Esophagus muscularis mucosa (tissue), 4 donors: ENCODE measurements at regions not wholly inside any gene's neighbourhood (a gene's known extent, or its start where the extent isn't known, plus 50 kb on each side); places are given as distances from the start of the nearest gene placed in this dataset.

Experiments used
- DNase-seq: peaks from one replicate; pipeline ENCODE4 v3.0.0-alpha.2; 2017; ENCODE audit errors: extremely low spot score
- H3K27ac ChIP-seq, 4 donors: fragments of 200-600 bp; sonication (generic); replicated peaks in 1 of 4; 1 replicate in 3 of 4; 2 replicates in 1 of 4; pipeline ENCODE4 v1.5.1; 2016 to 2019; ENCODE audit warnings: mild to moderate bottlenecking in 1 of 4
- H3K27me3 ChIP-seq, 4 donors: fragments of 200-600 bp; sonication (generic); one replicate each; pipeline versions ENCODE4 v1.5.1 to v1.6.0; 2016 to 2019
- H3K36me3 ChIP-seq, 4 donors: fragments of 200-600 bp; sonication (generic); one replicate each; pipeline ENCODE4 v1.5.1; 2016 to 2019
- H3K4me1 ChIP-seq, 4 donors: fragments of 200-600 bp; sonication (generic); one replicate each; pipeline ENCODE4 v1.5.1; 2016 to 2019
- H3K4me3 ChIP-seq, 4 donors: fragments of 200-600 bp; sonication (generic); 1 replicate in 2 of 4; 2 replicates in 2 of 4; pipeline ENCODE4 v1.5.1; 2016 to 2019; ENCODE audit warnings: mild to moderate bottlenecking in 4 of 4, moderate library complexity in 1 of 4
- H3K9me3 ChIP-seq, 4 donors: fragments of 200-600 bp; sonication (generic); 1 replicate in 3 of 4; 2 replicates in 1 of 4; pipeline ENCODE4 v1.5.1; 2016 to 2019
- CTCF ChIP-seq, 3 experiments: fragments of 200-600 bp in 2 of 3; fragments of 450-650 bp in 1 of 3; sonication (generic) in 2 of 3; IDR thresholded peaks; one replicate each; pipeline ENCODE4 v1.5.1; 2017 to 2019; ENCODE audit warnings: antibody characterized with exemption in 3 of 3, mild to moderate bottlenecking in 2 of 3, moderate library complexity in 1 of 3
- EP300 ChIP-seq: sonication (generic); formaldehyde crosslinking; IDR thresholded peaks from one replicate; pipeline ENCODE4 v1.6.1; 2017; ENCODE audit warnings: antibody characterized with exemption
- POLR2A ChIP-seq: fragments of 450-650 bp; IDR thresholded peaks from one replicate; pipeline ENCODE4 v1.6.1; 2017; ENCODE audit warnings: antibody characterized with exemption, moderate library complexity, mild to moderate bottlenecking, low read depth
- POLR2AphosphoS5 ChIP-seq, 2 donors: sonication (generic); formaldehyde crosslinking; IDR thresholded peaks; one replicate each; pipeline ENCODE4 v1.6.1; 2017; ENCODE audit warnings: antibody characterized with exemption in 2 of 2
- WGBS: methylation state at CpG from one replicate; pipeline ENCODE4 v1.1.5; 2018; 5-methylcytosine and 5-hydroxymethylcytosine counted together
- intact Hi-C: fragments of 100-400 bp; cut with DNase I; formaldehyde crosslinking; loops from one replicate; pipeline ENCODE4 v1.15.1; 2023

GRCh38 chr1:98368995-98369394 is 292.5 kb upstream of the SNX7 start:
- H3K9me3 ChIP-seq: no peaks in the 10 kb centered on the region
- no peaks in the 10 kb centered on the region for H3K27me3 ChIP-seq
- no peaks in the 10 kb centered on the region for H3K4me1 ChIP-seq
- no peak overlapping the region for H3K27ac ChIP-seq
- no peak for DNase-seq
- H3K4me3 ChIP-seq: no peak overlapping the region
- 67% methylated on average over 3 of the region's 3 CpGs for WGBS
- no peaks in the 10 kb centered on the region for H3K36me3 ChIP-seq
- TF ChIP-seq CTCF (IDR thresholded peaks at IDR 0.05) (no peak), EP300 (no peak), POLR2AphosphoS5 (IDR thresholded peaks at IDR 0.05) (no peak), POLR2A (no peak)
- intact Hi-C loops: no loop called here

GRCh38 chr1:98367426-98367825 is 294.1 kb upstream of the SNX7 start:
- H3K4me1 ChIP-seq: no peaks in the 10 kb centered on the region
- H3K36me3 ChIP-seq: no peaks in the 10 kb centered on the region
- H3K4me3 ChIP-seq: no peak overlapping the region
- TF ChIP-seq CTCF (IDR thresholded peaks at IDR 0.05) (no peak), POLR2A (no peak), POLR2AphosphoS5 (IDR thresholded peaks at IDR 0.05) (no peak), EP300 (no peak)
- no peaks in the 10 kb centered on the region for H3K27me3 ChIP-seq
- DNase-seq: no peak
- H3K9me3 ChIP-seq: no peaks in the 10 kb centered on the region
- H3K27ac ChIP-seq: no peak overlapping the region
- intact Hi-C loops: no loop called here
- WGBS: 71% methylated on average over 1 of the region's 4 CpGs

GRCh38 chr1:98366343-98366742 is 295.2 kb upstream of the SNX7 start:
- Histone ChIP-seq H3K27me3 (no peaks in the 10 kb centered on the region), H3K4me1 (no peaks in the 10 kb centered on the region), H3K27ac (no peak overlapping the region), H3K9me3 (no peaks in the 10 kb centered on the region), H3K36me3 (no peaks in the 10 kb centered on the region), H3K4me3 (no peak overlapping the region)
- intact Hi-C loops: no loop called here
- no peak for TF ChIP-seq EP300
- TF ChIP-seq CTCF (IDR thresholded peaks at IDR 0.05): no peak
- no peak for TF ChIP-seq POLR2A
- TF ChIP-seq POLR2AphosphoS5 (IDR thresholded peaks at IDR 0.05): no peak
- 96% methylated on average over 2 of the region's 3 CpGs for WGBS
- no peak for DNase-seq

GRCh38 chr1:98364544-98364943 is 297.0 kb upstream of the SNX7 start:
- no peaks in the 10 kb centered on the region for H3K27me3 ChIP-seq
- no peak overlapping the region for H3K4me3 ChIP-seq
- no peak for DNase-seq
- no peaks in the 10 kb centered on the region for H3K36me3 ChIP-seq
- no peaks in the 10 kb centered on the region for H3K4me1 ChIP-seq
- WGBS: 81% methylated on average over 1 of the region's 1 CpG
- intact Hi-C loops: no loop called here
- no peaks in the 10 kb centered on the region for H3K9me3 ChIP-seq
- no peak overlapping the region for H3K27ac ChIP-seq
- TF ChIP-seq CTCF (IDR thresholded peaks at IDR 0.05) (no peak), EP300 (no peak), POLR2AphosphoS5 (IDR thresholded peaks at IDR 0.05) (no peak), POLR2A (no peak)

GRCh38 chr1:98360864-98361263 is 300.7 kb upstream of the SNX7 start:
- no peak for TF ChIP-seq POLR2AphosphoS5 (IDR thresholded peaks at IDR 0.05)
- DNase-seq: no peak
- intact Hi-C loops: no loop called here
- Histone ChIP-seq H3K27me3 (no peaks in the 10 kb centered on the region), H3K9me3 (no peaks in the 10 kb centered on the region), H3K27ac (no peak overlapping the region), H3K36me3 (no peaks in the 10 kb centered on the region), H3K4me1 (no peaks in the 10 kb centered on the region), H3K4me3 (no peak overlapping the region)
- 88% methylated on average over 2 of the region's 2 CpGs for WGBS
